B cell (primary cell): ENCODE measurements at regions not wholly inside any gene's neighbourhood (a gene's known extent, or its start where the extent isn't known, plus 50 kb on each side); places are given as distances from the start of the nearest gene placed in this dataset.

ENCODE experiments used
- EZH2 ChIP-seq: IDR thresholded peaks from 2 replicates; pipeline ENCODE4 v1.6.1; 2012; ENCODE audit warnings: borderline replicate concordance, low read depth, mild to moderate bottlenecking, moderate library complexity, low read length; ENCODE audit not compliant: insufficient read depth, poor library complexity, severe bottlenecking
- TF ChIP-seq, protein P1 (sequence below): fragments of 200-600 bp; IDR thresholded peaks from one replicate; pipeline ENCODE4 v1.8.0; 2022; ENCODE audit warnings: antibody characterized with exemption, mild to moderate bottlenecking

DNA sequence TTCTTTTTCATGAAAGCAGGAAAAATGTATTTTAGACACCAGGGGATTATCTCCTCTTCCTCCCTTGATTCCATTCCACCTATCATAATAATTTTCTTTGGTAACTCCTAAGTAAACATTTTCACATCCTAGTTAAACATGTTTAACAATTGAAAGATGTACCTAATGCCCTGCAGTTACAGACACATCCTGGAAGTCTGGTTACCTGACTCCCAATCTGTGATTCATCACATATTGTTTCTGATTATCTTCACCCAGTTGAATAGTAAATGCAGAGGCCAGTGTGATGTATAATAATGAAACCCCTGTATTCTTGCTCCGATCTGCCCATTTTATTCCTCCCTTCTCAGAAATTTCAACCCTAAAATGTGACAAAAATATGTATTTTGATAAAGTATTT is 1237.6 kb upstream of the LRRTM1 start:
- TF ChIP-seq, protein P1, sequence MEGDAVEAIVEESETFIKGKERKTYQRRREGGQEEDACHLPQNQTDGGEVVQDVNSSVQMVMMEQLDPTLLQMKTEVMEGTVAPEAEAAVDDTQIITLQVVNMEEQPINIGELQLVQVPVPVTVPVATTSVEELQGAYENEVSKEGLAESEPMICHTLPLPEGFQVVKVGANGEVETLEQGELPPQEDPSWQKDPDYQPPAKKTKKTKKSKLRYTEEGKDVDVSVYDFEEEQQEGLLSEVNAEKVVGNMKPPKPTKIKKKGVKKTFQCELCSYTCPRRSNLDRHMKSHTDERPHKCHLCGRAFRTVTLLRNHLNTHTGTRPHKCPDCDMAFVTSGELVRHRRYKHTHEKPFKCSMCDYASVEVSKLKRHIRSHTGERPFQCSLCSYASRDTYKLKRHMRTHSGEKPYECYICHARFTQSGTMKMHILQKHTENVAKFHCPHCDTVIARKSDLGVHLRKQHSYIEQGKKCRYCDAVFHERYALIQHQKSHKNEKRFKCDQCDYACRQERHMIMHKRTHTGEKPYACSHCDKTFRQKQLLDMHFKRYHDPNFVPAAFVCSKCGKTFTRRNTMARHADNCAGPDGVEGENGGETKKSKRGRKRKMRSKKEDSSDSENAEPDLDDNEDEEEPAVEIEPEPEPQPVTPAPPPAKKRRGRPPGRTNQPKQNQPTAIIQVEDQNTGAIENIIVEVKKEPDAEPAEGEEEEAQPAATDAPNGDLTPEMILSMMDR: no peak
- TF ChIP-seq EZH2: no peak
